WTC11 (cell line): ENCODE measurements at regions not wholly inside any gene's neighbourhood (a gene's known extent, or its start where the extent isn't known, plus 50 kb on each side); places are given as distances from the start of the nearest gene placed in this dataset.

Experiments
- ATAC-seq: fragments of 200-7000 bp; cut with Tn5 transposase; 2 replicates; pipeline ENCODE4 v1.10.0; 2021; ENCODE audit warnings: mild to moderate bottlenecking, moderate library complexity
- CTCF ChIA-PET: fragments of 300-600 bp; sonication (Branson Sonifier 250); formaldehyde crosslinking; loops from one replicate; lab custom pipeline; 2021; ENCODE audit warnings: antibody characterized with exemption; lab: Charles Lee
- POLR2A ChIA-PET: fragments of 350-600 bp; sonication (Branson Sonifier 250); formaldehyde crosslinking; loops from one replicate; lab custom pipeline; 2021; ENCODE audit warnings: antibody characterized with exemption; lab: Charles Lee
- DNase-seq: peaks from one replicate; pipeline ENCODE4 v3.0.0; 2021; ENCODE audit warnings: low spot score
- H3K27ac Mint-ChIP-seq: 2 replicates; pipeline ENCODE4 v1.8.0; 2021; ENCODE audit warnings: mixed read lengths
- H3K27me3 Mint-ChIP-seq: 2 replicates; pipeline ENCODE4 v1.8.0; 2021; ENCODE audit warnings: low read depth, mild to moderate bottlenecking, moderate library complexity, mixed read lengths
- H3K36me3 Mint-ChIP-seq: 2 replicates; pipeline ENCODE4 v1.8.0; 2021; ENCODE audit warnings: mixed read lengths
- H3K4me1 Mint-ChIP-seq: 2 replicates; pipeline ENCODE4 v1.8.0; 2022; ENCODE audit warnings: mixed read lengths
- H3K4me3 Mint-ChIP-seq: 2 replicates; pipeline ENCODE4 v1.8.0; 2021; ENCODE audit warnings: mild to moderate bottlenecking, moderate library complexity, mixed read lengths
- H3K9me3 Mint-ChIP-seq: 2 replicates; pipeline ENCODE4 v1.8.0; 2021; ENCODE audit warnings: mixed read lengths
- AFF4 ChIP-seq: sonication (generic); formaldehyde crosslinking; IDR thresholded peaks from 2 replicates; pipeline ENCODE4 v1.8.1; 2023; ENCODE audit warnings: mild to moderate bottlenecking, missing genetic modification reagents, borderline replicate concordance
- ARID4B ChIP-seq: sonication (generic); formaldehyde crosslinking; IDR thresholded peaks from 2 replicates; pipeline ENCODE4 v1.8.0; 2023; ENCODE audit warnings: missing genetic modification reagents, mild to moderate bottlenecking, borderline replicate concordance
- ATF3 ChIP-seq: sonication (generic); formaldehyde crosslinking; conservative IDR thresholded peaks from 2 replicates; pipeline ENCODE4 v1.8.1; 2022; ENCODE audit warnings: mild to moderate bottlenecking, missing genetic modification reagents
- CREM ChIP-seq: sonication (generic); formaldehyde crosslinking; IDR thresholded peaks from 2 replicates; pipeline ENCODE4 v1.8.1; 2022; ENCODE audit warnings: mild to moderate bottlenecking, missing genetic modification reagents, moderate library complexity
- E2F5 ChIP-seq: sonication (generic); formaldehyde crosslinking; IDR thresholded peaks from 2 replicates; pipeline ENCODE4 v1.8.1; 2022; ENCODE audit warnings: mild to moderate bottlenecking, moderate library complexity, missing genetic modification reagents
- ERG ChIP-seq: fragments of 250-450 bp; sonication (Bioruptor Pico); IDR thresholded peaks from 2 replicates; pipeline ENCODE4 v1.8.0; 2021; ENCODE audit warnings: mild to moderate bottlenecking
- FOXK1 ChIP-seq: sonication (generic); formaldehyde crosslinking; IDR thresholded peaks from 2 replicates; pipeline ENCODE4 v1.8.0; 2022; ENCODE audit warnings: mild to moderate bottlenecking, moderate library complexity, missing genetic modification reagents
- GABPB1 ChIP-seq: sonication (generic); formaldehyde crosslinking; IDR thresholded peaks from 2 replicates; pipeline ENCODE4 v1.8.1; 2023; ENCODE audit warnings: mild to moderate bottlenecking, missing genetic modification reagents
- GRHL2 ChIP-seq: fragments of 250-450 bp; sonication (Bioruptor Pico); IDR thresholded peaks from 2 replicates; pipeline ENCODE4 v1.8.0; 2022; ENCODE audit warnings: mild to moderate bottlenecking, moderate library complexity; ENCODE audit not compliant: insufficient replicate concordance, severe bottlenecking
- NR1H2 ChIP-seq: sonication (generic); formaldehyde crosslinking; IDR thresholded peaks from 2 replicates; pipeline ENCODE4 v1.9.0; 2021; ENCODE audit warnings: mild to moderate bottlenecking, moderate library complexity, missing genetic modification reagents
- NR2C2 ChIP-seq: sonication (generic); formaldehyde crosslinking; IDR thresholded peaks from 2 replicates; pipeline ENCODE4 v1.8.0; 2022; ENCODE audit warnings: mild to moderate bottlenecking, missing genetic modification reagents
- RORB ChIP-seq: fragments of 250-450 bp; sonication (Bioruptor Pico); IDR thresholded peaks from 2 replicates; pipeline ENCODE4 v1.9.0; 2021; ENCODE audit warnings: mild to moderate bottlenecking
- USF1 ChIP-seq: sonication (generic); formaldehyde crosslinking; IDR thresholded peaks from 2 replicates; pipeline ENCODE4 v1.8.0; 2022; ENCODE audit warnings: mild to moderate bottlenecking, missing genetic modification reagents
- ZBTB21 ChIP-seq: sonication (generic); formaldehyde crosslinking; IDR thresholded peaks from 2 replicates; pipeline ENCODE4 v1.8.1; 2023; ENCODE audit warnings: mild to moderate bottlenecking, missing genetic modification reagents, borderline replicate concordance
- ZNF263 ChIP-seq: sonication (generic); formaldehyde crosslinking; IDR thresholded peaks from 2 replicates; pipeline ENCODE4 v1.8.1; 2022; ENCODE audit warnings: low read depth, mild to moderate bottlenecking, moderate library complexity, missing genetic modification reagents
- ZNF281 ChIP-seq: sonication (generic); formaldehyde crosslinking; IDR thresholded peaks from 2 replicates; pipeline ENCODE4 v1.8.0; 2023; ENCODE audit warnings: mild to moderate bottlenecking, missing genetic modification reagents

GRCh38 chr3:66693461-66694031 lies 192.7 kb upstream of the LRIG1 start:
- no peaks in the 10 kb centered on the region; the same call in 1 of the 2 replicates for H3K9me3 Mint-ChIP-seq
- no peak overlapping the region for H3K4me3 Mint-ChIP-seq
- DNase-seq: no peak
- ChIA-PET POLR2A (interaction anchor here (0.5 kb wide), 1 partner anchor 168 kb away, joined by 3 read pairs; no protein-coding TSS in a partner anchor), CTCF (no interaction called here)
- no peak overlapping the region; the same call in 1 of the 2 replicates for H3K27ac Mint-ChIP-seq
- H3K27me3 Mint-ChIP-seq: peaks cover 2% of the 10 kb centered on the region
- H3K36me3 Mint-ChIP-seq: no peaks in the 10 kb centered on the region
- peaks cover 6% of the 10 kb centered on the region for H3K4me1 Mint-ChIP-seq
- TF ChIP-seq ATF3 (CRISPR knock-in tag): no peak
- TF ChIP-seq E2F5 (CRISPR knock-in tag): no peak
- TF ChIP-seq GABPB1 (CRISPR knock-in tag): no peak
- TF ChIP-seq GRHL2: no peak
- no peak for TF ChIP-seq USF1
- TF ChIP-seq FOXK1 (CRISPR knock-in tag): no peak
- TF ChIP-seq CREM (CRISPR knock-in tag): no peak
- TF ChIP-seq ZNF281: no peak
- TF ChIP-seq AFF4 (CRISPR knock-in tag): no peak
- no peak for TF ChIP-seq NR2C2 (CRISPR knock-in tag)
- TF ChIP-seq, all 79 proteins: peak for 0
- no peak for ATAC-seq

GRCh38 chr3:66702126-66702525 lies 201.3 kb upstream of the LRIG1 start:
- Mint-ChIP-seq H3K27ac (no peak overlapping the region), H3K9me3 (peaks cover 5% of the 10 kb centered on the region), H3K36me3 (no peaks in the 10 kb centered on the region), H3K4me1 (peaks cover 4% of the 10 kb centered on the region; the same call in 1 of the 2 replicates), H3K27me3 (no peaks in the 10 kb centered on the region), H3K4me3 (no peak overlapping the region)
- ChIA-PET POLR2A (interaction anchor here (0.6 kb wide), 1 partner anchor 304 kb away, joined by 5 read pairs; no protein-coding TSS in a partner anchor), CTCF (no interaction called here)
- ATAC-seq (no peak), DNase-seq (no peak)
- TF ChIP-seq NR1H2 (CRISPR knock-in tag) (no peak), RORB (CRISPR knock-in tag) (no peak), ERG (CRISPR knock-in tag) (no peak), ZNF263 (CRISPR knock-in tag) (no peak), ZBTB21 (CRISPR knock-in tag) (no peak), ARID4B (CRISPR knock-in tag) (no peak)
